ENCODE measurements at regions not wholly inside any gene's neighbourhood (a gene's known extent, or its start where the extent isn't known, plus 50 kb on each side); places are given as distances from the start of the nearest gene placed in this dataset.

GRCh38 chr18:78192054-78192453 lies 787.6 kb upstream of the SALL3 start:
- TF ChIP-seq BHLHE40 (IDR thresholded peaks at IDR 0.05; ENCODE audit: borderline replicate concordance) (no peak), LEF1 (IDR thresholded peaks at IDR 0.05; ENCODE audit: borderline replicate concordance) (no peak), FOXA1 (IDR thresholded peaks at IDR 0.05) (no peak), FOXK2 (IDR thresholded peaks at IDR 0.05) (no peak), NFRKB (IDR thresholded peaks at IDR 0.05) (no peak), ELF4 (IDR thresholded peaks at IDR 0.05) (no peak), SUZ12 (IDR thresholded peaks at IDR 0.05) (no peak)
